Brain microvascular endothelial cell (primary cell): ENCODE measurements at regions not wholly inside any gene's neighbourhood (a gene's known extent, or its start where the extent isn't known, plus 50 kb on each side); places are given as distances from the start of the nearest gene placed in this dataset.

Source experiments
- DNase-seq: peaks from one replicate; pipeline ENCODE4 v3.0.0-alpha.2; 2020
- H3K27ac ChIP-seq: fragments of 250-450 bp; sonication (Bioruptor Pico); 2 replicates; pipeline ENCODE4 v1.5.1; 2020; ENCODE audit warnings: mild to moderate bottlenecking, moderate library complexity
- H3K27me3 ChIP-seq: fragments of 250-450 bp; sonication (Bioruptor Pico); replicated peaks from 2 replicates; pipeline ENCODE4 v1.5.1; 2020; ENCODE audit warnings: mild to moderate bottlenecking
- H3K36me3 ChIP-seq: fragments of 250-450 bp; sonication (Bioruptor Pico); replicated peaks from 2 replicates; pipeline ENCODE4 v1.5.1; 2020; ENCODE audit warnings: mild to moderate bottlenecking
- H3K4me3 ChIP-seq: 2 replicates; pipeline ENCODE4 v1.5.1; 2011; ENCODE audit warnings: low read depth, mild to moderate bottlenecking, control low read depth, low read length, moderate library complexity
- CTCF ChIP-seq: IDR thresholded peaks from 2 replicates; pipeline ENCODE4 v1.5.1; 2011; ENCODE audit warnings: low read depth, mild to moderate bottlenecking, moderate library complexity, low read length, control low read depth, inconsistent platforms; ENCODE audit errors: missing control alignments
- in situ Hi-C: cut with HindIII; loops from 2 replicates; pipeline ENCODE4 v1.10.0; 2017; ENCODE audit warnings: low sequenced_read_pairs, low pct_ligation_motif_present

DNA sequence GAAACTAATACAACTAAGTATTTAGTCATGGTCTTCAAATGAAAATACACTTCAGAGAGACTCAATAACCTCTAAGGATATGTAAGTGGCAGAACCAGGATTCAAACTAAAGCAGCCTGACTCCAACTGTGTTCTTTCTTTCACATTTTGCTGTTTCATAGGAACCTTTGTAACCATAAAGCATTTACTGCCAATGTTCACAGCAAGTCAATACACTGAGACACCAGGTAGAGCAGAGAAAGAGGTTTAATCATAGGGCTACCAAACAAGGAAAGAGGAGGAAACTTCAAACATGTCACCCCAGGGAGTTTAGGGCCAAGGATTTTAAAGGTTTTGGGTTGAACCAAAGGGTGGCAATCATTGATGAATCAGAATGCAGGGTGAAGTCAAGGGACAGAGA is 263.1 kb upstream of the PTGER4 start:
- in situ Hi-C loops = no loop called here
- Histone ChIP-seq H3K27me3 (no peaks in the 10 kb centered on the region), H3K27ac (no peak overlapping the region), H3K4me3 (no peak overlapping the region), H3K36me3 (no peaks in the 10 kb centered on the region)
- TF ChIP-seq CTCF = no peak
- no peak for DNase-seq

DNA sequence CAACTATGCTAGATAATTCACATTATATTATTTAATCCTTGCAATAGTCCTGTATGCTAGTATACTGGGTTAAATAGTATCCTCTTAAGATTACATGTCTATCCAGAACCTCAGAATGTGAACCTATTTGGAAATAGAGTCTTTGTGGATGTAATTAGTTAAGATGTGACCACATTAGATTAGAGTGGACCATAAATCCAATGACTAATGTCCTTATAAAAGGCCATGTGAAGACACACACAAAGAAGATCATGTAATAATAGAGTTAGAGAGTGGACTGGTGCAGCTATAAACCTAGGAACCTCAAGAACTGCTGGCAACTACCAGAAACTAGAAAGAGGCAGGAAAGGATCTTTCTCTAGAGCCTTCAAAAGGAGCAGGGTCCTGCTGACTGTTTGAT is 263.6 kb upstream of the PTGER4 start:
- in situ Hi-C loops = no loop called here
- DNase-seq = no peak
- Histone ChIP-seq H3K36me3 (no peaks in the 10 kb centered on the region), H3K27me3 (no peaks in the 10 kb centered on the region), H3K27ac (no peak overlapping the region), H3K4me3 (no peak overlapping the region)
- no peak for TF ChIP-seq CTCF

DNA sequence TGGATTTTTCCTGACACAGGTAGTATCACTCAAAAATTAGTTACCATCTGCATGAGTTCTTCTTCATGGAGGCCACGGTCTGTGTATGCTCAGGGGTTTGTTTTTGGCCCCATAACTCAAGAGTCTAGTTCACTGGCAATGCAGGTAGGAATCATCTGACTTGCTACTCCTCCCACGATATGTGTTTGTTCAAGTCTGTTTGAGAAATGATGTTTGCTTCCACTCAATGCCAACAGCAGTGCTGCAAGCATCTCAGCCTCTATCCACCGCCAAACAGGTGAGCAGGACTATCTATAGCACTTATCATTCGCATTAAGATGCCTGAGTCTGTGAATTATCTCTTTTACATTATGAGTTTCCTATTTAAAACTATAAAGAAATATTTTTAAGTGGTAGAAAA is 264.8 kb upstream of the PTGER4 start:
- DNase-seq = no peak
- no peak for TF ChIP-seq CTCF

GRCh38 chr5:40413743-40414142 is 266.0 kb upstream of the PTGER4 start:
- no peak overlapping the region for H3K4me3 ChIP-seq
- no peak for DNase-seq
- no peaks in the 10 kb centered on the region for H3K36me3 ChIP-seq
- in situ Hi-C loops = no loop called here
- H3K27me3 ChIP-seq = no peaks in the 10 kb centered on the region
- peak overlapping the region; percentile 73 for H3K27ac ChIP-seq
- TF ChIP-seq CTCF = no peak

More for the DNA sequence above, 264.8 kb upstream of the PTGER4 start:
- no peaks in the 10 kb centered on the region for H3K36me3 ChIP-seq
- H3K27ac ChIP-seq = no peak overlapping the region
- H3K27me3 ChIP-seq = no peaks in the 10 kb centered on the region
- in situ Hi-C loops = no loop called here
- no peak overlapping the region for H3K4me3 ChIP-seq

DNA sequence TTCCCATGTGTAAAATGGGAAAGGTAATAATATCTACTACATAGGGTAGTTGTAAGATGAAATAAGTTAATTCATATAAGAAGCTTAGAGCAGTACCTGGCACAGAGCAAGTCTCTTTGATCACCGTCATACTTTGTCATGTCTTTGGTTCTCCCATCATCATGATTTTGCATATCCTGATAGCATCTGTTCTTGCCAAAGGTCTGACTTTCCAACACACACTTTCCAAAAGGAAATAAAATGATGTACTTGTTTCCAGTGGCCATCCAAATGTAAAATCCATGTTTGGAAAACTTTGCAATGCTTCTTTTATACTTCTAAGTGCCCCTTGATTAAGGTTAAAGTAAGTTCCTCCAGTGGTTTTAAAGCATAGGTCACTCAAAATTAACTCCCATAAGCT is 266.9 kb upstream of the PTGER4 start:
- TF ChIP-seq CTCF = no peak
- H3K4me3 ChIP-seq = no peak overlapping the region
- no peak for DNase-seq
- H3K27ac ChIP-seq = no peak overlapping the region
- in situ Hi-C loops = no loop called here
- no peaks in the 10 kb centered on the region for H3K36me3 ChIP-seq
- H3K27me3 ChIP-seq = no peaks in the 10 kb centered on the region

- Histone ChIP-seq H3K27ac (peak overlapping the region; percentile 83), H3K4me3 (no peak overlapping the region), H3K27me3 (no peaks in the 10 kb centered on the region), H3K36me3 (no peaks in the 10 kb centered on the region)
- in situ Hi-C loops = no loop called here
- peak; percentile 51 for DNase-seq
- TF ChIP-seq CTCF = no peak
These were observed 268.6 kb upstream of the PTGER4 start for GRCh38 chr5:40410964-40411635.
